Activated naive CD4-positive, alpha-beta T cell treated with anti-CD3 and anti-CD28 coated beads, Interleukin-2, amount 50 U/mL, for 24 hours (primary cell): ENCODE measurements at regions not wholly inside any gene's neighbourhood (a gene's known extent, or its start where the extent isn't known, plus 50 kb on each side); places are given as distances from the start of the nearest gene placed in this dataset.

Source experiments
- H3K27ac Mint-ChIP-seq: one replicate; pipeline ENCODE4 v1.8.0; 2021; ENCODE audit warnings: mild to moderate bottlenecking, mixed read lengths
- H3K27me3 Mint-ChIP-seq: one replicate; pipeline ENCODE4 v1.8.0; 2021; ENCODE audit warnings: mixed read lengths
- H3K36me3 Mint-ChIP-seq: one replicate; pipeline ENCODE4 v1.8.0; 2021; ENCODE audit warnings: mixed read lengths
- H3K4me1 Mint-ChIP-seq: one replicate; pipeline ENCODE4 v1.8.0; 2021; ENCODE audit warnings: mixed read lengths
- H3K4me3 Mint-ChIP-seq: one replicate; pipeline ENCODE4 v1.8.0; 2021; ENCODE audit warnings: mild to moderate bottlenecking, mixed read lengths
- H3K9me3 Mint-ChIP-seq: one replicate; pipeline ENCODE4 v1.8.0; 2021; ENCODE audit warnings: mixed read lengths

GRCh38 chrX:39577985-39578869 lies 519.5 kb downstream of the BCOR start:
- Mint-ChIP-seq H3K27ac (peak overlapping the region; percentile 88), H3K9me3 (no peaks in the 10 kb centered on the region), H3K4me1 (peaks cover 14% of the 10 kb centered on the region), H3K4me3 (peak overlapping the region; percentile 77), H3K27me3 (no peaks in the 10 kb centered on the region), H3K36me3 (no peaks in the 10 kb centered on the region)

- H3K36me3 Mint-ChIP-seq = no peaks in the 10 kb centered on the region
Measured at GRCh38 chrX:39580043-39580442, 517.7 kb downstream of the BCOR start.

GRCh38 chrX:39581411-39581810 lies 516.3 kb downstream of the BCOR start:
- H3K27me3 Mint-ChIP-seq = no peaks in the 10 kb centered on the region
- no peaks in the 10 kb centered on the region for H3K36me3 Mint-ChIP-seq
- peaks cover 14% of the 10 kb centered on the region for H3K4me1 Mint-ChIP-seq
- no peaks in the 10 kb centered on the region for H3K9me3 Mint-ChIP-seq
- no peak overlapping the region for H3K4me3 Mint-ChIP-seq
- H3K27ac Mint-ChIP-seq = no peak overlapping the region

More at GRCh38 chrX:39580043-39580442, 517.7 kb downstream of the BCOR start:
- H3K4me3 Mint-ChIP-seq = no peak overlapping the region
- H3K9me3 Mint-ChIP-seq = no peaks in the 10 kb centered on the region
- H3K27me3 Mint-ChIP-seq = no peaks in the 10 kb centered on the region
- peaks cover 14% of the 10 kb centered on the region for H3K4me1 Mint-ChIP-seq
- H3K27ac Mint-ChIP-seq = no peak overlapping the region

GRCh38 chrX:39582091-39582490 lies 515.7 kb downstream of the BCOR start:
- H3K27ac Mint-ChIP-seq = no peak overlapping the region
- H3K27me3 Mint-ChIP-seq = no peaks in the 10 kb centered on the region
- H3K4me3 Mint-ChIP-seq = no peak overlapping the region
- no peaks in the 10 kb centered on the region for H3K36me3 Mint-ChIP-seq
- H3K4me1 Mint-ChIP-seq = peaks cover 14% of the 10 kb centered on the region
- H3K9me3 Mint-ChIP-seq = no peaks in the 10 kb centered on the region

GRCh38 chrX:39582976-39583375 lies 514.8 kb downstream of the BCOR start:
- H3K27me3 Mint-ChIP-seq = no peaks in the 10 kb centered on the region
- no peak overlapping the region for H3K4me3 Mint-ChIP-seq
- peaks cover 12% of the 10 kb centered on the region for H3K4me1 Mint-ChIP-seq
- H3K36me3 Mint-ChIP-seq = no peaks in the 10 kb centered on the region
- no peaks in the 10 kb centered on the region for H3K9me3 Mint-ChIP-seq
- H3K27ac Mint-ChIP-seq = no peak overlapping the region

- Mint-ChIP-seq H3K4me1 (no peaks in the 10 kb centered on the region), H3K27ac (no peak overlapping the region), H3K9me3 (no peaks in the 10 kb centered on the region), H3K36me3 (no peaks in the 10 kb centered on the region), H3K27me3 (no peaks in the 10 kb centered on the region), H3K4me3 (no peak overlapping the region)
Measured at GRCh38 chrX:39585808-39586207, 511.9 kb downstream of the BCOR start.

GRCh38 chrX:39586359-39586758 lies 511.4 kb downstream of the BCOR start:
- H3K4me3 Mint-ChIP-seq = no peak overlapping the region
- H3K36me3 Mint-ChIP-seq = no peaks in the 10 kb centered on the region
- no peaks in the 10 kb centered on the region for H3K9me3 Mint-ChIP-seq
- H3K27me3 Mint-ChIP-seq = no peaks in the 10 kb centered on the region
- no peaks in the 10 kb centered on the region for H3K4me1 Mint-ChIP-seq
- H3K27ac Mint-ChIP-seq = no peak overlapping the region

- Mint-ChIP-seq H3K4me1 (no peaks in the 10 kb centered on the region), H3K36me3 (no peaks in the 10 kb centered on the region), H3K4me3 (no peak overlapping the region), H3K27ac (no peak overlapping the region), H3K9me3 (no peaks in the 10 kb centered on the region), H3K27me3 (no peaks in the 10 kb centered on the region)
Measured at GRCh38 chrX:39591099-39591498, 506.7 kb downstream of the BCOR start.

- H3K27ac Mint-ChIP-seq = no peak overlapping the region
- H3K9me3 Mint-ChIP-seq = no peaks in the 10 kb centered on the region
- no peaks in the 10 kb centered on the region for H3K27me3 Mint-ChIP-seq
- H3K4me3 Mint-ChIP-seq = no peak overlapping the region
- no peaks in the 10 kb centered on the region for H3K36me3 Mint-ChIP-seq
- H3K4me1 Mint-ChIP-seq = no peaks in the 10 kb centered on the region
Measured at GRCh38 chrX:39592776-39593175, 505.0 kb downstream of the BCOR start.

- Mint-ChIP-seq H3K27me3 (no peaks in the 10 kb centered on the region), H3K27ac (no peak overlapping the region), H3K36me3 (no peaks in the 10 kb centered on the region), H3K4me1 (no peaks in the 10 kb centered on the region), H3K4me3 (no peak overlapping the region), H3K9me3 (no peaks in the 10 kb centered on the region)
Measured at GRCh38 chrX:39595977-39596376, 501.8 kb downstream of the BCOR start.

- Mint-ChIP-seq H3K36me3 (no peaks in the 10 kb centered on the region), H3K4me3 (no peak overlapping the region), H3K4me1 (no peaks in the 10 kb centered on the region), H3K27ac (no peak overlapping the region), H3K27me3 (no peaks in the 10 kb centered on the region), H3K9me3 (no peaks in the 10 kb centered on the region)
Measured at GRCh38 chrX:39596437-39596836, 501.3 kb downstream of the BCOR start.

GRCh38 chrX:39599339-39599738 lies 498.4 kb downstream of the BCOR start:
- Mint-ChIP-seq H3K36me3 (no peaks in the 10 kb centered on the region), H3K9me3 (no peaks in the 10 kb centered on the region), H3K4me3 (no peak overlapping the region), H3K4me1 (no peaks in the 10 kb centered on the region), H3K27ac (no peak overlapping the region), H3K27me3 (no peaks in the 10 kb centered on the region)

- no peaks in the 10 kb centered on the region for H3K4me1 Mint-ChIP-seq
- no peak overlapping the region for H3K4me3 Mint-ChIP-seq
- no peaks in the 10 kb centered on the region for H3K27me3 Mint-ChIP-seq
- no peak overlapping the region for H3K27ac Mint-ChIP-seq
- H3K36me3 Mint-ChIP-seq = no peaks in the 10 kb centered on the region
- H3K9me3 Mint-ChIP-seq = no peaks in the 10 kb centered on the region
Measured at GRCh38 chrX:39600222-39600621, 497.5 kb downstream of the BCOR start.

GRCh38 chrX:39601231-39602177 lies 496.3 kb downstream of the BCOR start:
- H3K27me3 Mint-ChIP-seq = no peaks in the 10 kb centered on the region
- H3K36me3 Mint-ChIP-seq = no peaks in the 10 kb centered on the region
- H3K9me3 Mint-ChIP-seq = no peaks in the 10 kb centered on the region
- no peak overlapping the region for H3K4me3 Mint-ChIP-seq
- H3K4me1 Mint-ChIP-seq = no peaks in the 10 kb centered on the region
- H3K27ac Mint-ChIP-seq = no peak overlapping the region

- Mint-ChIP-seq H3K9me3 (no peaks in the 10 kb centered on the region), H3K27ac (no peak overlapping the region), H3K4me1 (no peaks in the 10 kb centered on the region), H3K27me3 (no peaks in the 10 kb centered on the region), H3K36me3 (no peaks in the 10 kb centered on the region), H3K4me3 (no peak overlapping the region)
Measured at GRCh38 chrX:39602195-39602594, 495.6 kb downstream of the BCOR start.

GRCh38 chrX:39603230-39603629 lies 494.5 kb downstream of the BCOR start:
- H3K9me3 Mint-ChIP-seq = no peaks in the 10 kb centered on the region
- H3K27me3 Mint-ChIP-seq = no peaks in the 10 kb centered on the region
- no peak overlapping the region for H3K27ac Mint-ChIP-seq
- no peaks in the 10 kb centered on the region for H3K36me3 Mint-ChIP-seq
- no peaks in the 10 kb centered on the region for H3K4me1 Mint-ChIP-seq
- H3K4me3 Mint-ChIP-seq = no peak overlapping the region
